ENCODE measurements at regions not wholly inside any gene's neighbourhood (a gene's known extent, or its start where the extent isn't known, plus 50 kb on each side); places are given as distances from the start of the nearest gene placed in this dataset.

DNA sequence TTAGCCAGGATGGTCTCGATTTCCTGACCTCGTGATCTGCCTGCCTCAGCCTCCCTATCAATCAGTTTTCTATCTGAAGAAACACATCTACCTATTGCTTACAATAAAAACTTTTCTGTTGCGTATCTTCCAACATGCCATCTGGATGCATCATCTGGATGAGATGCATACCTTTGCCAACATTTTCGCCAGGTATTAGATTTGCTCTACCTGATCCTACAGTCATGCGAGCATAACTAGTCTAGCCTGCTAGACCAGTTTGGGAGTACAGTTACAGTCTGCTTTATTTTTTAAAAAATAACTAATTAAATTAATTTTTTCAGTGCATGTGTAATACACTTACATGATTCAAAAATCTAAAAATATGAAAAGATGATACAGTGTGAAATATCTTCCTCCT, 334.0 kb upstream of the MEX3C start:
- TF ChIP-seq, protein P1, sequence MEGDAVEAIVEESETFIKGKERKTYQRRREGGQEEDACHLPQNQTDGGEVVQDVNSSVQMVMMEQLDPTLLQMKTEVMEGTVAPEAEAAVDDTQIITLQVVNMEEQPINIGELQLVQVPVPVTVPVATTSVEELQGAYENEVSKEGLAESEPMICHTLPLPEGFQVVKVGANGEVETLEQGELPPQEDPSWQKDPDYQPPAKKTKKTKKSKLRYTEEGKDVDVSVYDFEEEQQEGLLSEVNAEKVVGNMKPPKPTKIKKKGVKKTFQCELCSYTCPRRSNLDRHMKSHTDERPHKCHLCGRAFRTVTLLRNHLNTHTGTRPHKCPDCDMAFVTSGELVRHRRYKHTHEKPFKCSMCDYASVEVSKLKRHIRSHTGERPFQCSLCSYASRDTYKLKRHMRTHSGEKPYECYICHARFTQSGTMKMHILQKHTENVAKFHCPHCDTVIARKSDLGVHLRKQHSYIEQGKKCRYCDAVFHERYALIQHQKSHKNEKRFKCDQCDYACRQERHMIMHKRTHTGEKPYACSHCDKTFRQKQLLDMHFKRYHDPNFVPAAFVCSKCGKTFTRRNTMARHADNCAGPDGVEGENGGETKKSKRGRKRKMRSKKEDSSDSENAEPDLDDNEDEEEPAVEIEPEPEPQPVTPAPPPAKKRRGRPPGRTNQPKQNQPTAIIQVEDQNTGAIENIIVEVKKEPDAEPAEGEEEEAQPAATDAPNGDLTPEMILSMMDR (IDR thresholded peaks at IDR 0.05), result no peak

DNA sequence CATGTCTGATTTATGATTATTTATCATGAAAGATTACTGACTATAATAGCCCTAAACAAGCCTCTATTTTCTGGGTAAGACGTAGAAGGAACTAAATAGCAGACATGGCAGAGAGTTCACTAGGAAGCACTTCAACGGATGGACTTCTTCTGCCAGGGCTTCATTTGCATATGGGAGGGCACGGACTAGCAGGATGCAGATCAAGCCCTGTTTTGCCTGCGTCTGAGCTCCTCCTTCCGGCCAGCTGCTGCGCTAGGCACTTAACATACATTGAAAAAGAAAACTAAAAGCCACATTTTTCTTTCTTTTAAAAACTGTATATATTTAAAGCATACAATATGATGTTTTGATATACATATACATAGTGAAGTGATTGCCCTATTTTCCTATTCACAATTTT, 340.0 kb upstream of the MEX3C start:
- TF ChIP-seq, protein P1 (IDR thresholded peaks at IDR 0.05), result peak; percentile 87

DNA sequence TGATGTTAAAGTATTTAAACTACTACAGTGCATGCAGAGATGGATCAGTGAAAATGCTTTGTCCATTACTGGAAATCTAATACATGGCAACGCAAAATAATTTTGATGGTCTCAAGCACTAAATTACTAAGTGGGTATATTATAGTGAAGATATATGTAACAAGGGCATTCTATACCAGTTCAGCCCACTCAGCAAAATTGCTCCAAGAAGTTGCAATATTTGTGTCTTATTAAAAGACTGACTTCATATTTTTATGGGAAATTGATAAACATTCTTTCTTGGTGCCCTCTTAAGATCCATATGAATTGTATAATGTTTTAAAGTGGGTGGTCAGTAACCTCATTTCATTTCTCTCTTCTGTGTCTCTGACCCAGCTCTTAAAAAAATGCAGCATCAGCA, 343.1 kb upstream of the MEX3C start:
- TF ChIP-seq, protein P1 (IDR thresholded peaks at IDR 0.05), result no peak

DNA sequence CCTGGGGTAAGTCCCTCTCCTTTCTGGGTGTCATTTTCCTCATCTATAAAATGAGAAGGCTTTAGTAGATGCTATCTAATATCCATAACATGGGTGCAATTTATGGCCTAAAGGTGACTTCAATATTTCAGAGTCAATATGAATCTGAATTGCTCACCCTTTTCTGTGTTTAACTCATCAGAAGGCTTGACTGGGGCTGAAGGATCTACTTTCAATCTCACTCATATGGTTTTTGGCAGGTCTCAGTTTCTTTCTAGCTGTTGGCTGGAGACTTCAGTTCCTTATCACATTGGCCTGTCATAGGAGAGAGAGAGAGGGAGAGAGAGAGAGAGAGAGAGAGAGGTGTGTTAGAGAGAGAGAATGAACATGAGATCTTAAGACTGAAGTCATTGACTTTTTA, 343.7 kb upstream of the MEX3C start:
- TF ChIP-seq, protein P1 (IDR thresholded peaks at IDR 0.05), result no peak

DNA sequence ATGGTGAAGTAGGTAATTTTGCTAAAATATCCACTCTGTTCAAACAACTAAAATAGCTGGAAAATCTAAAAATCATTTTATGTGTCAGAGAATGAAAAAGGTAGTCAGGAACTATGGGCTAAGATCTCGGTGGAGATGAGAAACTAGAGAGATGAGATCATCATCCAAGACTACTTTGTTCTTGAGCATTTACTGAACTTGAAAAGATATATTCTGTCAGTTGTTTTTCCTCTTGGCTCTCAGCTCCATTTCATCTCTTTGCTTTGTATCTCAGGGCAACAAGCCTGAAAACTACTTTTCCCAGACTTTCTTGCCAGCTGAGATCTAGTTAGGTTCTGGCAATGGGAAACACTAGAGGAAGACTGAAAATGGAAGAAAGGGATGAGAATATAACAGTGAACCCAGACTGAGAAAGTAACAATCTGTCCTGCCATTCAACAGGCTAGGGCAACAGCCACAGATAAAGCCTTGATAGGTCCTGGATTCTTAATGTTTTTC, 346.2 kb upstream of the MEX3C start:
- TF ChIP-seq, protein P1 (IDR thresholded peaks at IDR 0.05), result no peak

DNA sequence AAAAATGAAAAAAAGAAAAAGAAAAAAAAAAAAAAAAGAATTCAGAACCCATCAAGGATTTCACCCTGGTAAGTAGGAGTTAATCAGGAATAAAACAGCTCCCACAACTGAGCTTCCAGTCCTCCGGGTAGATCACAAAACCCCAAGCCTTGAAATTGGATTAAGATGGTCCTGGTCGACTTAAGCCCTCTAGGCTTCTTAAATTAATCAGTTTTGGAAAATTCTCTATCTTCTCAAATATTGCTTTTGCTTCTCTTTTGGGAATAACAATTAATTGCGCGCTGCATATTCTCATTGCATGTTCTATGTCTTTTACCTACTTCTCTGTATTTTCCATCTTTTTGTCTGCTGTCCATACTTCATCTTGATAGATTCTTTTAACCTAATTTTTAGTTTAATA, 348.0 kb upstream of the MEX3C start:
- TF ChIP-seq, protein P1 (IDR thresholded peaks at IDR 0.05), result no peak

DNA sequence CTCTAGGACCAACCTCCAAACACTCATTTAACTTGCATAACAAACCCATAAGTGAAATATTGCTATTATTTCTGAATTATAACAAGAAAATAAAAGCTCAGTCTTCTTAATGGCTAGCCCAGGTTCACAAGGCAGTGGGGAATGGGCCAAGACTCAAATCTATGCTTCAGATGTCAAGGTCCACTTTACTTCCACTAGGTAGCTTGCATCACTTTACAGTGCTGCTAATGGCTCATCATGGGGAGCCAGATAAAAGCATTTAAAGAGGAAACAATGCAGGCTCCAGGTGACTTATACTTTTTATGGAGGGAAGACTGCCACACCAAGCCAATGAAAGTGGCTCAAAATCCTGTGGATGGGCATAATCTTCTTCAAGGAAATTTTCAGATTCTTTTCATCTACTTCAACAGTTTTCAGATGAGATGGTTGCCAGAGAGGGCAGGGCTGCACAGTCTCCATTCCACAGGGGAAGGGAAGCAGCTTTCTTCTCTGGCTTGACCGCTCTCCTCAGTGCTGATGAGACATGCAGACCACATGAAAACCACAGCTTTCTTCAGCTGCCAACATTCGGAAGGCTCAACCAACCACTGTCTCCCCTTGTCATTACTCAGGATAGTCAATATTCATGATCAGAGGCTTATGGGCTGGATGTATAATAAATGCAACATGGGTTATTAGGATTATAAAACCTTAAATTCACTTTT, 361.9 kb upstream of the MEX3C start:
- TF ChIP-seq, protein P1 (IDR thresholded peaks at IDR 0.05), result no peak

DNA sequence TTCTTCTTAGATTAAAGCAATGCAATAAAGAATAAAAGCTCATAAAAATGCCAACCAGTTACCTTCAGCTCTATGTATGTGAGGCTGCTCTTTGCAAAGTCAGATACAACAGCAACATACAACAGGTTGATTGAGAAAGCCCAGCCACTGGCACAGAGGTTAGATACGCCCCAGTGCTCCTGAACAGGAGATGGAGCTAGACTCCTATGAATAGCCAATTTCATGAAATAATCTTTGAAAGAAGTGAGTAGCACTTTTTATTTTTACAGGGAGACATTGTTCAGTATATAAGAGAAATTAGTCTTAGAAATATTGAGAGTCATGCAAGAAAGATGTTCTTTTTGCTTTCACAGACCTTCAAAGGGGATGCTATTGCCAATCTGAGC, 362.4 kb upstream of the MEX3C start:
- TF ChIP-seq, protein P1 (IDR thresholded peaks at IDR 0.05), result peak; percentile 10; the same call in 1 of the 2 replicates

All from LNCAP (cell line).